Fibroblast of lung (primary cell): ENCODE measurements at regions not wholly inside any gene's neighbourhood (a gene's known extent, or its start where the extent isn't known, plus 50 kb on each side); places are given as distances from the start of the nearest gene placed in this dataset.

Experiments used
- CTCF ChIP-seq, 2 donors: IDR thresholded peaks in 1 of 2; conservative IDR thresholded peaks in 1 of 2; 1 replicate in 1 of 2; 2 replicates in 1 of 2; pipeline ENCODE4 v1.5.1; 2011 to 2012; ENCODE audit warnings: low read length in 2 of 2, control low read depth in 1 of 2, inconsistent platforms in 1 of 2, low read depth in 1 of 2, mild to moderate bottlenecking in 1 of 2
- EZH2 ChIP-seq: IDR thresholded peaks from 2 replicates; pipeline ENCODE4 v1.5.1; 2012; ENCODE audit warnings: low read length, control low read depth, mild to moderate bottlenecking; ENCODE audit errors: missing control alignments

GRCh38 chr5:103456476-103456875 lies 106.1 kb downstream of the NUDT12 start:
- TF ChIP-seq CTCF (conservative IDR thresholded peaks at IDR 0.05 in 1 of 2, IDR thresholded peaks at IDR 0.05 in 1 of 2; ENCODE audit: low read depth in 1 of 2, low read length in 2 of 2) (no peak), EZH2 (no peak)
